ENCODE measurements at regions not wholly inside any gene's neighbourhood (a gene's known extent, or its start where the extent isn't known, plus 50 kb on each side); places are given as distances from the start of the nearest gene placed in this dataset.

- Histone ChIP-seq H3K36me3 (no peaks in the 10 kb centered on the region), H3K27me3 (no peaks in the 10 kb centered on the region), H3K9me3 (no peaks in the 10 kb centered on the region), H3K4me3 (no peak overlapping the region)
- DNase-seq: no peak
Observed at GRCh38 chr14:86570371-86570770, 1040.4 kb downstream of the FLRT2 start.

GRCh38 chr14:86543521-86543920, 1013.6 kb downstream of the FLRT2 start:
- no peaks in the 10 kb centered on the region for H3K27me3 ChIP-seq

GRCh38 chr14:86541972-86542371, 1012.0 kb downstream of the FLRT2 start:
- Histone ChIP-seq H3K9me3 (no peaks in the 10 kb centered on the region), H3K4me3 (no peak overlapping the region), H3K36me3 (no peaks in the 10 kb centered on the region), H3K27me3 (no peaks in the 10 kb centered on the region)
- DNase-seq: no peak

More at GRCh38 chr14:86543521-86543920, 1013.6 kb downstream of the FLRT2 start:
- Histone ChIP-seq H3K4me3 (no peak overlapping the region), H3K36me3 (no peaks in the 10 kb centered on the region), H3K9me3 (no peaks in the 10 kb centered on the region)
- DNase-seq: no peak

GRCh38 chr14:86540636-86541247, 1010.8 kb downstream of the FLRT2 start:
- Histone ChIP-seq H3K36me3 (no peaks in the 10 kb centered on the region), H3K4me3 (no peak overlapping the region), H3K9me3 (no peaks in the 10 kb centered on the region), H3K27me3 (no peaks in the 10 kb centered on the region)
- no peak for DNase-seq

- DNase-seq: no peak
Observed at GRCh38 chr14:86539361-86540070, 1009.6 kb downstream of the FLRT2 start.

GRCh38 chr14:86533834-86534233, 1003.9 kb downstream of the FLRT2 start:
- H3K9me3 ChIP-seq: no peaks in the 10 kb centered on the region
- no peak for DNase-seq
- H3K4me3 ChIP-seq: no peak overlapping the region
- no peaks in the 10 kb centered on the region for H3K36me3 ChIP-seq
- no peaks in the 10 kb centered on the region for H3K27me3 ChIP-seq

More at GRCh38 chr14:86539361-86540070, 1009.6 kb downstream of the FLRT2 start:
- no peaks in the 10 kb centered on the region for H3K27me3 ChIP-seq
- H3K36me3 ChIP-seq: no peaks in the 10 kb centered on the region
- no peak overlapping the region for H3K4me3 ChIP-seq
- H3K9me3 ChIP-seq: no peaks in the 10 kb centered on the region

- DNase-seq: no peak
Observed at GRCh38 chr14:86532219-86532618, 1002.3 kb downstream of the FLRT2 start.

GRCh38 chr14:86530457-86530856, 1000.5 kb downstream of the FLRT2 start:
- Histone ChIP-seq H3K4me3 (no peak overlapping the region), H3K36me3 (no peaks in the 10 kb centered on the region), H3K9me3 (no peaks in the 10 kb centered on the region), H3K27me3 (no peaks in the 10 kb centered on the region)
- DNase-seq: no peak

More at GRCh38 chr14:86532219-86532618, 1002.3 kb downstream of the FLRT2 start:
- H3K27me3 ChIP-seq: no peaks in the 10 kb centered on the region
- H3K9me3 ChIP-seq: no peaks in the 10 kb centered on the region
- no peaks in the 10 kb centered on the region for H3K36me3 ChIP-seq
- H3K4me3 ChIP-seq: no peak overlapping the region

- Histone ChIP-seq H3K36me3 (no peaks in the 10 kb centered on the region), H3K4me3 (no peak overlapping the region), H3K9me3 (no peaks in the 10 kb centered on the region), H3K27me3 (no peaks in the 10 kb centered on the region)
- no peak for DNase-seq
Observed at GRCh38 chr14:86527312-86527711, 997.4 kb downstream of the FLRT2 start.

- no peaks in the 10 kb centered on the region for H3K27me3 ChIP-seq
- H3K4me3 ChIP-seq: no peak overlapping the region
- H3K9me3 ChIP-seq: no peaks in the 10 kb centered on the region
- no peak for DNase-seq
- H3K36me3 ChIP-seq: no peaks in the 10 kb centered on the region
Observed at GRCh38 chr14:86525673-86526072, 995.7 kb downstream of the FLRT2 start.

- H3K4me3 ChIP-seq: no peak overlapping the region
- no peaks in the 10 kb centered on the region for H3K36me3 ChIP-seq
- DNase-seq: no peak
Observed at GRCh38 chr14:86521843-86522242, 991.9 kb downstream of the FLRT2 start.

GRCh38 chr14:86521031-86521730, 991.2 kb downstream of the FLRT2 start:
- Histone ChIP-seq H3K4me3 (no peak overlapping the region), H3K9me3 (no peaks in the 10 kb centered on the region), H3K36me3 (no peaks in the 10 kb centered on the region), H3K27me3 (no peaks in the 10 kb centered on the region)
- DNase-seq: no peak

More at GRCh38 chr14:86521843-86522242, 991.9 kb downstream of the FLRT2 start:
- Histone ChIP-seq H3K9me3 (no peaks in the 10 kb centered on the region), H3K27me3 (no peaks in the 10 kb centered on the region)

- DNase-seq: no peak
- Histone ChIP-seq H3K36me3 (no peaks in the 10 kb centered on the region), H3K9me3 (no peaks in the 10 kb centered on the region), H3K27me3 (no peaks in the 10 kb centered on the region), H3K4me3 (no peak overlapping the region)
Observed at GRCh38 chr14:86518298-86518697, 988.4 kb downstream of the FLRT2 start.

GRCh38 chr14:86515195-86515594, 985.3 kb downstream of the FLRT2 start:
- no peaks in the 10 kb centered on the region for H3K9me3 ChIP-seq
- DNase-seq: no peak
- H3K4me3 ChIP-seq: no peak overlapping the region
- no peaks in the 10 kb centered on the region for H3K27me3 ChIP-seq
- H3K36me3 ChIP-seq: no peaks in the 10 kb centered on the region

- no peak for DNase-seq
- Histone ChIP-seq H3K9me3 (no peaks in the 10 kb centered on the region), H3K36me3 (no peaks in the 10 kb centered on the region), H3K4me3 (no peak overlapping the region), H3K27me3 (no peaks in the 10 kb centered on the region)
Observed at GRCh38 chr14:86513564-86513963, 983.6 kb downstream of the FLRT2 start.

- no peak overlapping the region for H3K4me3 ChIP-seq
Observed at GRCh38 chr14:86513056-86513455, 983.1 kb downstream of the FLRT2 start.

GRCh38 chr14:86510491-86510890, 980.5 kb downstream of the FLRT2 start:
- no peak overlapping the region for H3K4me3 ChIP-seq
- no peaks in the 10 kb centered on the region for H3K36me3 ChIP-seq
- DNase-seq: no peak

More at GRCh38 chr14:86513056-86513455, 983.1 kb downstream of the FLRT2 start:
- no peak for DNase-seq
- Histone ChIP-seq H3K9me3 (no peaks in the 10 kb centered on the region), H3K27me3 (no peaks in the 10 kb centered on the region), H3K36me3 (no peaks in the 10 kb centered on the region)

More at GRCh38 chr14:86510491-86510890, 980.5 kb downstream of the FLRT2 start:
- Histone ChIP-seq H3K9me3 (no peaks in the 10 kb centered on the region), H3K27me3 (no peaks in the 10 kb centered on the region)
